ENCODE measurements at regions not wholly inside any gene's neighbourhood (a gene's known extent, or its start where the extent isn't known, plus 50 kb on each side); places are given as distances from the start of the nearest gene placed in this dataset.

DNA sequence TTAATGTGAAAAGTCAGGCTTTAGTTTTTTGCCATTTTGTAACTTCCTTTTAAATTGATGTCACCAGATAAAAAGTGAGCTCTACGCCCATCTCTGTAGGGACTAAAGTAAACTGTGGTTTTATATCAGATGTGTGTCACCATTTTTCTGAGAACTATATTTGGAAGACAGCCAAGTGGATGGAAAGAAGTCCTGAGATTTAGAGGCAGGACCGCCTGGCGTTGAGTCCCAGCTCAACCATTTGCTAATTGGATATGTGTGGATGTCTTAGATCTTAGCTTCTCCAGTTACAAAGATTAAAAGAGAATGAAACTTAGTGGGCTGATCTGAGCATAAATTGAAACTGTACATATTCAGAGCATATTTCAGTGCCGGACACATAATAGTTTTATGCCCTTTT, 691.6 kb upstream of the CELF2 start:
- TF ChIP-seq ZFP30 (CRISPR knock-in tag; IDR thresholded peaks at IDR 0.05) (no peak), POU6F1 (CRISPR knock-in tag; IDR thresholded peaks at IDR 0.05; ENCODE audit: borderline replicate concordance, low read depth) (no peak), ZNF565 (CRISPR knock-in tag; conservative IDR thresholded peaks at IDR 0.05; ENCODE audit: low read depth) (no peak)
